Heart left ventricle (tissue), 16 donors: ENCODE measurements at regions not wholly inside any gene's neighbourhood (a gene's known extent, or its start where the extent isn't known, plus 50 kb on each side); places are given as distances from the start of the nearest gene placed in this dataset.

Source experiments
- ATAC-seq, 4 donors: fragments of 200-7000 bp; cut with Tn5 transposase; one replicate each; pipeline ENCODE4 v1.9.1; 2020 to 2022; ENCODE audit warnings: moderate library complexity in 4 of 4, mild to moderate bottlenecking in 3 of 4, moderate number of reproducible peaks in 1 of 4
- DNase-seq, 5 donors: peaks; one replicate each; pipeline ENCODE4 v3.0.0-alpha.2; 2020
- H3K27ac ChIP-seq, 12 donors: fragments of 200-600 bp; sonication (generic) in 4 of 12; one replicate each; pipeline versions ENCODE4 v1.5.0 to v1.8.0; 2016 to 2022; ENCODE audit warnings: mild to moderate bottlenecking in 2 of 12
- H3K27me3 ChIP-seq, 9 donors: fragments of 200-600 bp; sonication (generic) in 2 of 9; one replicate each; pipeline versions ENCODE4 v1.5.1 to v1.8.0; 2016 to 2022; ENCODE audit warnings: mild to moderate bottlenecking in 3 of 9
- H3K36me3 ChIP-seq, 9 donors: fragments of 200-600 bp; sonication (generic) in 2 of 9; one replicate each; pipeline versions ENCODE4 v1.5.0 to v1.8.0; 2018 to 2022; ENCODE audit warnings: mild to moderate bottlenecking in 2 of 9
- H3K4me1 ChIP-seq, 12 donors: fragments of 200-600 bp; sonication (generic) in 4 of 12; one replicate each; pipeline versions ENCODE4 v1.5.0 to v1.8.0; 2016 to 2022; ENCODE audit warnings: mild to moderate bottlenecking in 3 of 12
- H3K4me3 ChIP-seq, 12 donors: fragments of 200-600 bp; sonication (generic) in 4 of 12; one replicate each; pipeline versions ENCODE4 v1.5.0 to v1.8.0; 2017 to 2022; ENCODE audit warnings: mild to moderate bottlenecking in 9 of 12, moderate library complexity in 4 of 12
- H3K9me3 ChIP-seq, 12 donors: fragments of 200-600 bp; sonication (generic) in 4 of 12; one replicate each; pipeline versions ENCODE4 v1.5.0 to v1.8.0; 2016 to 2022; ENCODE audit warnings: mild to moderate bottlenecking in 1 of 12
- POLR2A ChIP-seq, 2 donors: fragments of 450-650 bp; IDR thresholded peaks; one replicate each; pipeline ENCODE4 v1.6.1; 2017; ENCODE audit warnings: antibody characterized with exemption in 2 of 2, mild to moderate bottlenecking in 2 of 2, moderate library complexity in 2 of 2
- whole genome bisulfite sequencing, 4 donors: extraction: QIAGEN DNeasy Blood & Tissue Kit in 2 of 4; methylation state at CpG; one replicate each; pipeline versions ENCODE4 v1.1.5 to v1.1.7; 2013 to 2018; 5-methylcytosine and 5-hydroxymethylcytosine counted together
- intact Hi-C, 10 donors: fragments of 100-400 bp; cut with DNase I; formaldehyde crosslinking; loops; one replicate each; pipeline versions ENCODE4 v1.11.1 to v1.14.2; 2022
- TF ChIP-seq, protein P1 (sequence below), 12 donors: fragments of 200-600 bp; sonication (generic) in 4 of 12; IDR thresholded peaks; one replicate each; pipeline versions ENCODE4 v1.5.0 to v1.8.0; 2018 to 2022; ENCODE audit warnings: antibody characterized with exemption in 12 of 12, mild to moderate bottlenecking in 5 of 12
- donor health status: ischemic (EF 13 %, LVEDD 7.1; RV severe dilation, severe dysfunction).
- donor health status: healthy with polysubstance abuse.
- donor health status: DM: no; HTN: yes; CAD: no.
- donor health status: DM: no; HTN: no; CAD: no.
- donor health status: ischemic (EF 25% LVEDD 6.9; RV normal size, moderate dysfunction).
- donor health status: ischemic (EF 25% LVEDD 5.7; RV mildly dilated, moderate dysfunction).
- donor health status: healthy.
- donor health status: DM: yes; HTN: yes; CAD: no.
- donor health status: ischemic (EF 35%, LVEDD 5.7; RV mildly dilated, moderate dysfunction).
- donor health status: nonischemic (EF 11% LVEDD 7.7; RV severe dilation, severe dysfunction).
- donor health status: DM: yes; HTN: yes; CAD: no.
- donor health status: PGD.
- donor health status: ischemic (EF 29% LVEDD 5.4; RV normal size, mild dysfunction).
- donor health status: nonischemic (EF 23%, LVEDD 6.1; RV moderate dilation, normal function).

- 89 to 92% (median 90%) methylated on average over 6 of the region's 6 CpGs for WGBS, 4 donors
- no peak for DNase-seq
- Histone ChIP-seq H3K27ac (no peak overlapping the region), H3K9me3 (peaks cover 0 to 2% (median 0%) of the 10 kb centered on the region in 12 donors), H3K4me3 (no peak overlapping the region), H3K36me3 (no peaks in the 10 kb centered on the region), H3K4me1 (no peaks in the 10 kb centered on the region), H3K27me3 (no peaks in the 10 kb centered on the region)
- TF ChIP-seq POLR2A (IDR thresholded peaks at IDR 0.05) = no peak
- TF ChIP-seq, protein P1, sequence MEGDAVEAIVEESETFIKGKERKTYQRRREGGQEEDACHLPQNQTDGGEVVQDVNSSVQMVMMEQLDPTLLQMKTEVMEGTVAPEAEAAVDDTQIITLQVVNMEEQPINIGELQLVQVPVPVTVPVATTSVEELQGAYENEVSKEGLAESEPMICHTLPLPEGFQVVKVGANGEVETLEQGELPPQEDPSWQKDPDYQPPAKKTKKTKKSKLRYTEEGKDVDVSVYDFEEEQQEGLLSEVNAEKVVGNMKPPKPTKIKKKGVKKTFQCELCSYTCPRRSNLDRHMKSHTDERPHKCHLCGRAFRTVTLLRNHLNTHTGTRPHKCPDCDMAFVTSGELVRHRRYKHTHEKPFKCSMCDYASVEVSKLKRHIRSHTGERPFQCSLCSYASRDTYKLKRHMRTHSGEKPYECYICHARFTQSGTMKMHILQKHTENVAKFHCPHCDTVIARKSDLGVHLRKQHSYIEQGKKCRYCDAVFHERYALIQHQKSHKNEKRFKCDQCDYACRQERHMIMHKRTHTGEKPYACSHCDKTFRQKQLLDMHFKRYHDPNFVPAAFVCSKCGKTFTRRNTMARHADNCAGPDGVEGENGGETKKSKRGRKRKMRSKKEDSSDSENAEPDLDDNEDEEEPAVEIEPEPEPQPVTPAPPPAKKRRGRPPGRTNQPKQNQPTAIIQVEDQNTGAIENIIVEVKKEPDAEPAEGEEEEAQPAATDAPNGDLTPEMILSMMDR (IDR thresholded peaks at IDR 0.05) = no peak
- ATAC-seq = no peak
- intact Hi-C loops = no loop called here
These were observed 605.0 kb downstream of the GABRG1 start for GRCh38 chr4:45518832-45519231.

- H3K27me3 ChIP-seq = no peaks in the 10 kb centered on the region
- WGBS, 4 donors = 70 to 74% (median 70%) methylated on average over 2 of the region's 2 CpGs
- DNase-seq = no peak
- intact Hi-C loops = no loop called here
- H3K36me3 ChIP-seq = no peaks in the 10 kb centered on the region
- no peak overlapping the region for H3K4me3 ChIP-seq
- no peak overlapping the region for H3K27ac ChIP-seq
- no peaks in the 10 kb centered on the region for H3K4me1 ChIP-seq
- ATAC-seq = no peak
- no peaks in the 10 kb centered on the region for H3K9me3 ChIP-seq
- TF ChIP-seq, protein P1 (IDR thresholded peaks at IDR 0.05) = no peak
- no peak for TF ChIP-seq POLR2A (IDR thresholded peaks at IDR 0.05)
These were observed 621.4 kb downstream of the GABRG1 start for GRCh38 chr4:45502471-45502870.

DNA sequence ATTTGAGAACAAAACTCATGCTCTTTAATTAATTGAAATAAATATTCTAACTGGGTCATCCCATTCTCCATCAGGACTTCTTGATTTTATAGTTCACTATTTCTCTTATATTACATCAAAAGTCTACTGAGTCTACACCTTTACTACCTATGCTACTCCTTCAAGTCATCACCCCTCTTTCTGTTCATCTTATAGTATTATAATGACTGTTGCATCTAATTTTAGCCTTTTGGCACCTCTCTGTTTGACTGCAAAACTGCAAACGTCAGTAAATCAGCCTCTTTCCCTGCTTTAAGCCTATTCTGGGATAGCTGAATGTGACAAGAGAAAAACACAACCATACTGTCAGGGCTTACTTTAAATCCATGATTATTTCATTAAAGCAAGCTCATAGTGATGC is 639.1 kb downstream of the GABRG1 start:
- H3K4me1 ChIP-seq = no peaks in the 10 kb centered on the region
- ATAC-seq (no peak), DNase-seq (no peak)
- 26 to 33% (median 30%) methylated on average over 1 of the region's 1 CpG for WGBS, 4 donors
- intact Hi-C loops = no loop called here
- TF ChIP-seq, protein P1 (IDR thresholded peaks at IDR 0.05) = no peak
- TF ChIP-seq POLR2A (IDR thresholded peaks at IDR 0.05) = no peak
- H3K36me3 ChIP-seq = no peaks in the 10 kb centered on the region
- no peak overlapping the region for H3K4me3 ChIP-seq
- H3K27me3 ChIP-seq = no peaks in the 10 kb centered on the region
- H3K9me3 ChIP-seq = no peaks in the 10 kb centered on the region
- H3K27ac ChIP-seq = no peak overlapping the region

GRCh38 chr4:45482346-45482745 is 641.5 kb downstream of the GABRG1 start:
- Histone ChIP-seq H3K9me3 (no peaks in the 10 kb centered on the region), H3K36me3 (no peaks in the 10 kb centered on the region), H3K27me3 (no peaks in the 10 kb centered on the region), H3K4me1 (no peaks in the 10 kb centered on the region), H3K27ac (no peak overlapping the region), H3K4me3 (no peak overlapping the region)
- intact Hi-C loops = no loop called here
- no peak for DNase-seq
- no peak for ATAC-seq
- TF ChIP-seq, protein P1 (IDR thresholded peaks at IDR 0.05) = no peak
- no peak for TF ChIP-seq POLR2A (IDR thresholded peaks at IDR 0.05)
- WGBS, 4 donors = 91 to 94% (median 93%) methylated on average over 7 of the region's 7 CpGs
